ENCODE measurements at regions not wholly inside any gene's neighbourhood (a gene's known extent, or its start where the extent isn't known, plus 50 kb on each side); places are given as distances from the start of the nearest gene placed in this dataset.

GRCh38 chr1:37342736-37343135 lies 131.6 kb upstream of the ZC3H12A start:
- peaks cover 4 to 14% of the 10 kb centered on the region in 2 donors for H3K27me3 Mint-ChIP-seq

GRCh38 chr1:37347104-37347649 lies 127.2 kb upstream of the ZC3H12A start:
- DNase-seq, result no peak
- CTCF ChIA-PET (ENCODE audit: partially characterized antibody), result no interaction called here

More at GRCh38 chr1:37342736-37343135, 131.6 kb upstream of the ZC3H12A start:
- ChIA-PET CTCF (ENCODE audit: partially characterized antibody) (no interaction called here), POLR2A (ENCODE audit: partially characterized antibody) (no interaction called here)
- peaks cover 0 to 2% (median 0%) of the 10 kb centered on the region in 8 donors for H3K9me3 Mint-ChIP-seq
- no peak overlapping the region for H3K4me3 Mint-ChIP-seq
- H3K4me1 ChIP-seq (ENCODE audit: insufficient read depth, low read length), result no peaks in the 10 kb centered on the region
- H3K27ac ChIP-seq (ENCODE audit: low read depth, low read length), result no peak overlapping the region
- H3K27me3 ChIP-seq (ENCODE audit: insufficient read depth, low read length), result no peaks in the 10 kb centered on the region
- H3K4me1 Mint-ChIP-seq, result no peaks in the 10 kb centered on the region
- no peaks in the 10 kb centered on the region for H3K36me3 Mint-ChIP-seq
- H3K36me3 ChIP-seq (ENCODE audit: insufficient read depth, low read length), result no peaks in the 10 kb centered on the region
- intact Hi-C loops (cut with micrococcal nuclease), result no loop called here
- H3K27ac Mint-ChIP-seq, result no peak overlapping the region
- no peak overlapping the region for H3K4me3 ChIP-seq (ENCODE audit: low read length in 2 of 2)
- H3K9me3 ChIP-seq (ENCODE audit: control insufficient read depth in 1 of 2, low read length in 2 of 2), result no peaks in the 10 kb centered on the region
- DNase-seq, result no peak

GRCh38 chr1:37353871-37354270 lies 120.5 kb upstream of the ZC3H12A start:
- Histone ChIP-seq H3K27me3 (ENCODE audit: insufficient read depth, low read length) (no peaks in the 10 kb centered on the region), H3K27ac (ENCODE audit: low read depth, low read length) (no peak overlapping the region), H3K36me3 (ENCODE audit: insufficient read depth, low read length) (no peaks in the 10 kb centered on the region), H3K4me3 (ENCODE audit: low read length in 2 of 2) (no peak overlapping the region), H3K9me3 (ENCODE audit: control insufficient read depth in 1 of 2, low read length in 2 of 2) (no peaks in the 10 kb centered on the region), H3K4me1 (ENCODE audit: insufficient read depth, low read length) (no peaks in the 10 kb centered on the region)
- Mint-ChIP-seq H3K36me3 (no peaks in the 10 kb centered on the region), H3K4me3 (no peak overlapping the region), H3K27me3 (peaks cover 9 to 15% of the 10 kb centered on the region in 2 donors), H3K9me3 (no peaks in the 10 kb centered on the region), H3K27ac (no peak overlapping the region), H3K4me1 (no peaks in the 10 kb centered on the region)
- CTCF ChIA-PET (ENCODE audit: partially characterized antibody), result no interaction called here
- intact Hi-C loops (cut with micrococcal nuclease), result no loop called here
- POLR2A ChIA-PET (ENCODE audit: partially characterized antibody), result no interaction called here
- no peak for DNase-seq

More at GRCh38 chr1:37347104-37347649, 127.2 kb upstream of the ZC3H12A start:
- Histone ChIP-seq H3K4me1 (ENCODE audit: insufficient read depth, low read length) (no peaks in the 10 kb centered on the region), H3K27ac (ENCODE audit: low read depth, low read length) (no peak overlapping the region), H3K27me3 (ENCODE audit: insufficient read depth, low read length) (no peaks in the 10 kb centered on the region), H3K9me3 (ENCODE audit: control insufficient read depth in 1 of 2, low read length in 2 of 2) (no peaks in the 10 kb centered on the region), H3K36me3 (ENCODE audit: insufficient read depth, low read length) (no peaks in the 10 kb centered on the region), H3K4me3 (ENCODE audit: low read length in 2 of 2) (no peak overlapping the region)
- POLR2A ChIA-PET (ENCODE audit: partially characterized antibody), result no interaction called here
- Mint-ChIP-seq H3K27me3 (peaks cover 6 to 7% of the 10 kb centered on the region in 2 donors), H3K4me3 (no peak overlapping the region), H3K36me3 (no peaks in the 10 kb centered on the region), H3K27ac (no peak overlapping the region), H3K4me1 (no peaks in the 10 kb centered on the region), H3K9me3 (no peaks in the 10 kb centered on the region)
- intact Hi-C loops (cut with micrococcal nuclease), result no loop called here

DNA sequence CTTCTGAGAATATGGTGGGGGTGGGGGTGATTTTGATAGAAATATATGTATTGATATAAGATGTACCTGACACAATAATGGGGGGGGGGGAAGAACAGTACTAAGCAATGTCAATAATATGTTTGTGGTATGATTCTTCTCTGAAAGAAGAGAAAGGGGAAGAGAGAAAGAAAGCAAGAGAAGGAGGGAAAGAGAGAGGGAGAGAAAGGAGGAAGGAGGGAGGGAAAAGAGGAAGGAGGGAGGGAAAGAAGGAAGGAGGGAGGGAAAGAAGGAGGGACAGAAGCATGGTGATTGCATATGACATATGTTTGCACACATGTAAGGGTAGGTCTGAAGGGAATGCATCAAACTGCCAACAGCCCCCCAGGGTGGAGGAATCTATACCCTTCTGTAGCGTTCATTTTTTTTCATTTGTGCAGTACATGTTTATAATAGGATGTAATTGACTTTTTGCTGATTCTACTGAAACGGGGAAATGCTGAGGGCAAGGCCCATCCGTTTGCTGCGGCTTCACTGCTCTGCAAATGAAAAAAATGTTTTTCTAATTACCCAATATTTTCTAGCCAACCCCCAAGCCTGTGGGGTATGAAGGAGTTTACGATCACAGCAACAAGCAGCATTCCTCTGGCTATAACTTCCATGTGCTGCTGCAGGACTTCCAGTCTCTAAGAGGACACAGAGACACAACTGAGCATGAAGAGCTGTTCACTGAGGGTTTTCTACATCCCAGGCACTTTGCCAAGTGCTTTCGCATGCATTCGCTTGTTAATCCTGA lies 119.3 kb upstream of the ZC3H12A start:
- Histone ChIP-seq H3K9me3 (ENCODE audit: control insufficient read depth in 1 of 2, low read length in 2 of 2) (no peaks in the 10 kb centered on the region), H3K4me1 (ENCODE audit: insufficient read depth, low read length) (no peaks in the 10 kb centered on the region), H3K4me3 (ENCODE audit: low read length in 2 of 2) (no peak overlapping the region), H3K36me3 (ENCODE audit: insufficient read depth, low read length) (no peaks in the 10 kb centered on the region), H3K27me3 (ENCODE audit: insufficient read depth, low read length) (no peaks in the 10 kb centered on the region), H3K27ac (ENCODE audit: low read depth, low read length) (no peak overlapping the region)
- intact Hi-C loops (cut with micrococcal nuclease), result no loop called here
- no peaks in the 10 kb centered on the region for H3K9me3 Mint-ChIP-seq
- no peak for DNase-seq
- CTCF ChIA-PET (ENCODE audit: partially characterized antibody), result no interaction called here
- no peak overlapping the region for H3K27ac Mint-ChIP-seq
- POLR2A ChIA-PET (ENCODE audit: partially characterized antibody), result no interaction called here
- no peak overlapping the region for H3K4me3 Mint-ChIP-seq
- H3K4me1 Mint-ChIP-seq, result no peaks in the 10 kb centered on the region
- peaks cover 11 to 15% of the 10 kb centered on the region in 2 donors for H3K27me3 Mint-ChIP-seq
- no peaks in the 10 kb centered on the region for H3K36me3 Mint-ChIP-seq

GRCh38 chr1:37358992-37359391 lies 115.4 kb upstream of the ZC3H12A start:
- Histone ChIP-seq H3K9me3 (ENCODE audit: control insufficient read depth in 1 of 2, low read length in 2 of 2) (no peaks in the 10 kb centered on the region), H3K27ac (ENCODE audit: low read depth, low read length) (no peak overlapping the region), H3K27me3 (ENCODE audit: insufficient read depth, low read length) (no peaks in the 10 kb centered on the region), H3K4me3 (ENCODE audit: low read length in 2 of 2) (no peak overlapping the region), H3K36me3 (ENCODE audit: insufficient read depth, low read length) (no peaks in the 10 kb centered on the region), H3K4me1 (ENCODE audit: insufficient read depth, low read length) (no peaks in the 10 kb centered on the region)
- Mint-ChIP-seq H3K9me3 (no peaks in the 10 kb centered on the region), H3K4me3 (no peak overlapping the region), H3K36me3 (no peaks in the 10 kb centered on the region), H3K4me1 (no peaks in the 10 kb centered on the region), H3K27ac (no peak overlapping the region), H3K27me3 (peaks cover 21 to 34% of the 10 kb centered on the region in 2 donors)
- CTCF ChIA-PET (ENCODE audit: partially characterized antibody), result no interaction called here
- DNase-seq, result no peak
- intact Hi-C loops (cut with micrococcal nuclease), result no loop called here
- POLR2A ChIA-PET (ENCODE audit: partially characterized antibody), result no interaction called here

- no peak overlapping the region for H3K27ac ChIP-seq (ENCODE audit: low read depth, low read length)
- Mint-ChIP-seq H3K36me3 (no peaks in the 10 kb centered on the region), H3K4me3 (no peak overlapping the region), H3K27me3 (peaks cover 24 to 38% of the 10 kb centered on the region in 2 donors), H3K27ac (no peak overlapping the region), H3K9me3 (no peaks in the 10 kb centered on the region), H3K4me1 (no peaks in the 10 kb centered on the region)
- CTCF ChIA-PET (ENCODE audit: partially characterized antibody), result no interaction called here
- DNase-seq, result no peak
- H3K36me3 ChIP-seq (ENCODE audit: insufficient read depth, low read length), result no peaks in the 10 kb centered on the region
- intact Hi-C loops (cut with micrococcal nuclease), result no loop called here
- POLR2A ChIA-PET (ENCODE audit: partially characterized antibody), result no interaction called here
- no peaks in the 10 kb centered on the region for H3K4me1 ChIP-seq (ENCODE audit: insufficient read depth, low read length)
- no peaks in the 10 kb centered on the region for H3K9me3 ChIP-seq (ENCODE audit: control insufficient read depth in 1 of 2, low read length in 2 of 2)
- H3K4me3 ChIP-seq (ENCODE audit: low read length in 2 of 2), result no peak overlapping the region
- no peaks in the 10 kb centered on the region for H3K27me3 ChIP-seq (ENCODE audit: insufficient read depth, low read length)
Observed at GRCh38 chr1:37360011-37360410, 114.4 kb upstream of the ZC3H12A start.

DNA sequence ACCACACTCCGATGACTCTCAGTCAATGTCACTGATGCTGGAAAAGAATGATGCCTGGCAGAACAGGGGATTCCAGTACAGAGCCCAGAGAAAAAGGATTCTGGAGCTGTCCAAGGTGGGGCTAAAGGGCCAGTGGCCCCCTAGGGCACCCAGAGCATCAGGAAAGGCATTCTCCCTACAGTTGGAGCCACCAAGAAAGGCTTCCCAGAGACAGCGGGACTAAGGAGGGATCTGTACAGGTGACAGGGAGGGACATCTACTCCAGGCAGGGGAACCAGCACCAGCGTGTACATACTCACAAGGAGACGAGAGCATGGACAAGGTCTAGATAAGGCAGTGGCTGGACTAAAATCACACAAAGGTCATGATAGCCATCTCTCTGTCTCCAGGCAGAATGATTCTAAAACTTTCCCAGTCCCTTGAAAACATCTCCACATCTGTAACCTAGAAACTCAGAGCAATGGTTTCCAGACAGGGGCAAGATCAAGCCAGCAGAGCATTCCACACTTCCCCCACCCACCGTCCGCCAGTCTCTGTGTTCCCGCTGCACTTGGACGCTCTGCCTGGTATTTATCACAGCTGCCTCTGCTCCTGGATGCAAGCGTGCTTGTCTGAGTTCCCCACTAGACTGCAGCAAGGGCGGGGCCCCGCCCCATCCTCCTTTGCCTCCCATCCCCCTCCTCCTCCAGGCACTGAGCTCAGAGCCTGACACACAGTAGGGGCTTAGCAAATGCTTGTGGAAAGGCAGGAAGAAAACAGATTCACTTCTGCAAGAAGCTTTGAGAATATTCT lies 111.6 kb upstream of the ZC3H12A start:
- no peak for DNase-seq
- no peak overlapping the region for H3K4me3 ChIP-seq (ENCODE audit: low read length in 2 of 2)
- Mint-ChIP-seq H3K9me3 (peaks cover 0 to 13% (median 5%) of the 10 kb centered on the region in 8 donors), H3K27ac (no peak overlapping the region), H3K4me1 (no peaks in the 10 kb centered on the region), H3K4me3 (no peak overlapping the region), H3K36me3 (no peaks in the 10 kb centered on the region), H3K27me3 (peaks cover 20 to 31% of the 10 kb centered on the region in 2 donors)
- no peaks in the 10 kb centered on the region for H3K4me1 ChIP-seq (ENCODE audit: insufficient read depth, low read length)
- POLR2A ChIA-PET (ENCODE audit: partially characterized antibody), result no interaction called here
- intact Hi-C loops (cut with micrococcal nuclease), result no loop called here
- CTCF ChIA-PET (ENCODE audit: partially characterized antibody), result no interaction called here
- H3K27ac ChIP-seq (ENCODE audit: low read depth, low read length), result no peak overlapping the region
- H3K9me3 ChIP-seq (ENCODE audit: control insufficient read depth in 1 of 2, low read length in 2 of 2), result no peaks in the 10 kb centered on the region
- no peaks in the 10 kb centered on the region for H3K27me3 ChIP-seq (ENCODE audit: insufficient read depth, low read length)
- no peaks in the 10 kb centered on the region for H3K36me3 ChIP-seq (ENCODE audit: insufficient read depth, low read length)
